ENCODE measurements at regions not wholly inside any gene's neighbourhood (a gene's known extent, or its start where the extent isn't known, plus 50 kb on each side); places are given as distances from the start of the nearest gene placed in this dataset.

GRCh38 chr1:106952776-106953175 lies 103.7 kb upstream of the PRMT6 start:
- peak; percentile 22 for DNase-seq

GRCh38 chr1:106954661-106955229 lies 101.7 kb upstream of the PRMT6 start:
- DNase-seq: no peak

DNA sequence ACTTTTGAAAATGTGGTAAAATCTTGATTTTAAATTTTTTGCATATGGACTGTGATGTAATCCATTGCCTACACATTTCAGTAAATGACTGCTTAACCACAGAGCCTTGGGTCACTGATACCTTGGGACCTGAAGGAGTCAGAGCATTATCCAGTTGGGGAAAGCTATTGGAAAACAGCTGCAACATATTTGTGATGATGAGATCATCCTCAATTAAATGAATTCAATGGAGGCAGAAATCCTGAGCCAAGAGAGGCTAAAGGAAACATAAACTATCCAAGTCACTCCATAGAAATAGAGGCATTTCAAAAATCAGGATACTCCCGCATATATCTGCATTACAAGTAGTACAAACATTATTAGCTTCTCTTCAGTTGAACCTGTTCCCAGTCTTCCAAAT lies 99.8 kb upstream of the PRMT6 start:
- DNase-seq: no peak

DNA sequence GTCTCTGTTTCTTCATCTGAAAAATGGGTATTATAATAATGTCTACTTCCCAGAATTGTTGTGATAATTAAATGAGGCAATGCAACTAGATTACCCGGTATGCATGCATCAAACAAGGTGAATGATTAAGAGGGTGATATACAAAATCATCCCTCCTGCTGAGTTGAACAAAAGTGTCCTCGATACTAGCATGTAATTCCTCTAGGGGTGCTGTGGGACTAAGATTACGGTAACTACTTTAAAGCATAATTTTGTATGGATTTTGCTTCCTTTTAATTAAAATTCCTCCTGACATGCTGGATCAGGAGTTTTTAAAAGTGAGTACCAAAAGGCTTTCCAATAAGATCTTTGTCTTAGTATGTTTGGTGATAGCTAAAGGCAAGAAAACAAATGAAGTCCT lies 98.7 kb upstream of the PRMT6 start:
- DNase-seq: no peak

GRCh38 chr1:106960412-106960811 lies 96.1 kb upstream of the PRMT6 start:
- DNase-seq: no peak

DNA sequence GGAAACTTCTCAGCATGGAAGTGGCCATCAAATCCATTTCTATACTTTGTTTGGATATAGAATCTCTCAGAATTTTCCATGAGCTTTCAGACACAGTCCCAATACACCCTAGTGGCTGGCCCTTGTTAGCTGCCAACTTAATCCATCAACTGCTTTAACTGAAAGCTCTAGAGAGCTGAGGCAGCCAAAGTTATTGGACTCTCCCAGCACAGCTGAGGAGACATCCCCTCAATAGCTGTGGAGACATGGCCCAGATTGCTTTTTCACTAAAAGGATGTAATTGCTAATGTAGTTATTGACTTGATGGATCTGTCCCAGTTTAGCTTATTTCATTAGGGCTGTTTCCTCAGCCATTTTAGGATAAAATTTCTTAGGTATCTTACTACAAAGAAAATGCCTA lies 94.8 kb upstream of the PRMT6 start:
- no peak for DNase-seq

DNA sequence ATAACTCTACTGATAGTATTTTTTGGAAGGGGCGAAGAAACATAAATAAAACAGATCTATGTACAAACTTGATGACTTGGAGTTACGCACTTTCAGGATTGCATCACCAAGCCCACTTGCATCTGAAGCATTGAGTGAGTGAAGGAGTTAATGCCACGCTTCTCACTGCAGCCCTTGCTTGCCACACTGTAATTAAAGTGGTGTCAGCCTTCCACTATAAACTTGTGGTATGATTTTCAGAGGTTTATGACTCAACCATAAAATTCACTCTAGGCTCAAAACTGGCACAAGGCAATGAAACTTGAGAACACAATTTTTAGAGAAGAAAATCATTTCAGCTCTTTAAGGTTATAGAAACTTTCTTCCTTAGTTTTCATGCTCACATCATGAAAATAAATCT lies 93.9 kb upstream of the PRMT6 start:
- DNase-seq: no peak

DNA sequence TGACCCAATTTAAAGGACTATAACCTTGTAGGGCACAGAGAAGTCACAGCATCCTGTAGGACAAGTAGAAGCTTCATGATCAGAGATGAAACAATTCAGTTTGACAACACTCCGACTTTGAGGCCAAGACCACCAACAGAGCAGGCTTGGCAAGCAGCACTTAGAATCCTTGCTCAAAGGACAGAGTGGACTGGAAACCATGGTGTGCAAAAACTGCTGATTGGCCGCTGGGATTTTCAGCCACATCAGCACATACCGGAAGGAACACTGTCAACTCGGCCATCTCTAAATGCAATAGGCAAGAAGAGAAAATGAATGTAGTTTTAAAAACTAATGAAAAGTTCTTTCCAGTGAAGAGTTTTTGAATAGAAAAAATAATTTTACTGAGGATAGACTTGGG lies 92.0 kb upstream of the PRMT6 start:
- DNase-seq: no peak

- no peak for DNase-seq
Observed at GRCh38 chr1:106968644-106969043, 87.8 kb upstream of the PRMT6 start.

- DNase-seq: no peak
Observed at GRCh38 chr1:106969731-106970130, 86.7 kb upstream of the PRMT6 start.

- no peak for DNase-seq
Observed at GRCh38 chr1:106972074-106972473, 84.4 kb upstream of the PRMT6 start.

DNA sequence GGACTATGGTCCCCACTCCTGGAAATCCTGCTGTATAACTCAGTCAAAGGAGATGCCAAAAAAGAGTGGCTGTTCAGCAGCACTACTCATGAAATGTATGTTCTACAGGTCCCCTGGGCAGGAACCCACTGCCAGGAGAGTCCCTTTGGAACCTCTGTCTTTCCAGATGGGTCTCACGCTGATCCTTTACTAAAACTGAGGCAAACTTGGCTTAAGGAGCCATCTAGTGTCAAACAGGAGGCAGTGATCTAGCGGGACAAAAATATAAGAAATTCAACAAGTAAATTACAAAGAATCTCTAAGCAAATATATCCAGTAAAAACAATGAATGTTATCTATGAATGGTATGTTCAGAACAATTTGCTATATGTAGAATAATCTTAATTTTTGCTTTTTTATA lies 80.5 kb upstream of the PRMT6 start:
- peak; percentile 13 for DNase-seq

DNA sequence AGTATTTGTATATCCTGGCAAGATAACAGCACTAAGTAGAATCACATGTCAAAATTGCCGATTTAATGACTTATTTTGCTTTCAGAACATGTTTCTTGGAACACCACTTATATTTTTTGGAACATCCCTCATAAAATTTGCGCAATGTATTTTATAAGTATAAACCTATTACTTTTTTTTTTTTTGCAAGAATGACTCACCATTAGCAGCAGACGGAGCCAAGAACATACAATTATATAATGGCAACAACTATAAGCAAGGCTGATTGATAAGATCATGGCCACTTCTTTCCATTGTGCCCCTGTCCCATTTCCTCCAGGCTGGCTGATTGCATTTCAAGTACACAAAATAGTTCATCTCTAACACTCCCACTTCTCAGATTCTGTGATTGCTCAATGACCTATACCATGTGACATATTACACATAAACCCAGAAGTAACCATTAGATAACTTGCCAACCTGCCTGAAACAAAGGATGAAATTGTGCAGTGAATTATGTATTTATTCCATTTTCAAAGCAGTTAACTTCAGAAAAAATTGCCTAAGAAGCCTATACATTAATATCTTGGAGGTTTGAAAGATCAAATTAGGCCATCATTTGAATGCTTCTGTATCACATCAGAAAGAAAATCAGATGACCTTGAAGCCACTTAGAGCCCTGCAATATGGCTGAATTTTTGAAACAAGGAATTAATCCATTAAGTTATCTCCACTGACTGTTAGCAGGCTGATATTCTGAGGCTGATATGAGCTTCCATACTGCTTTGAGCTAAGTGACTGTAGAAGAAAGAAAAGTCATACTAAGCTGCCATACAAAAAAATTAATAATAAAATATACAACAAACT lies 77.8 kb upstream of the PRMT6 start:
- peak; percentile 3 for DNase-seq

DNA sequence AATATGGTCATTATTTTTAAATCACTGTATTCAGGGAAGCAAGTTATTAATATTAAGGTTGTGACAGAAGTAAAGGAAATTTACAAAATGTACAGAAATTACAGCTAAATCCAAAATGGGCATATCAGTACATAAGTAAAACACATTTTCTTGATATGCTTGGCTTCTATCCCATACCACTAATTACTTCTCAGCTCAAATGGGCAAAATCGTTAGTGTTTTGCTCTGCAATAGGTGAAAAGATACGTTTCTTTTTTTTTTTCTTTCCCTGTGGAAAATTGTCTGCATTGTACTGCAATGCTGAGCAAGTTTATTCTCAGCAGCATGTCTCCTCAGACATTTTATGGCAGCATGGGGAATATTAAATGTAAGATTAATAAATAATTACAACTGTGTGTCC lies 77.1 kb upstream of the PRMT6 start:
- no peak for DNase-seq

GRCh38 chr1:106980121-106980520 lies 76.4 kb upstream of the PRMT6 start:
- DNase-seq: no peak

- DNase-seq: no peak
Observed at GRCh38 chr1:106984801-106985200, 71.7 kb upstream of the PRMT6 start.

DNA sequence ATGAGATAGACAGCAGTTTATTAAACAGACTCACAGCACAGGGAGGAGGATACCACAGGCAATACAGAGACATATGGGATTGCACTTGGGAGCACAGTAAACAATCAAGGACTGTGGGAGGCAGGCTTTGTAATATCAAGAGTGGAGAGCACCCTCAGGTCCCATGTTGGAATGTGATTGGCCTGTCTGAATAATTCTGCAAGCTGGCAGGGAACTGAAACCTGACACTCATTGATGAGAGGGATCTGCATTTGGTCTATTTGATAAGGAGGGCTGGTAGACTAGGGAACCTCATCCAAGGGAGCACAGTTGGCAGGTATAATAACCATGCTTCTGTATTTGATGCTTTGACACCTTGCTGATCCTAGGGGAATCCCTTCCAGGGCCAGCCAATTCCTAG lies 69.9 kb upstream of the PRMT6 start:
- DNase-seq: no peak

GRCh38 chr1:106995970-106996369 lies 60.5 kb upstream of the PRMT6 start:
- no peak for DNase-seq

GRCh38 chr1:106998431-106999002 lies 58.0 kb upstream of the PRMT6 start:
- DNase-seq: no peak

- DNase-seq: no peak
Observed at GRCh38 chr1:107000902-107001301, 55.6 kb upstream of the PRMT6 start.

GRCh38 chr1:107003972-107004371 lies 52.5 kb upstream of the PRMT6 start:
- DNase-seq: no peak

DNA sequence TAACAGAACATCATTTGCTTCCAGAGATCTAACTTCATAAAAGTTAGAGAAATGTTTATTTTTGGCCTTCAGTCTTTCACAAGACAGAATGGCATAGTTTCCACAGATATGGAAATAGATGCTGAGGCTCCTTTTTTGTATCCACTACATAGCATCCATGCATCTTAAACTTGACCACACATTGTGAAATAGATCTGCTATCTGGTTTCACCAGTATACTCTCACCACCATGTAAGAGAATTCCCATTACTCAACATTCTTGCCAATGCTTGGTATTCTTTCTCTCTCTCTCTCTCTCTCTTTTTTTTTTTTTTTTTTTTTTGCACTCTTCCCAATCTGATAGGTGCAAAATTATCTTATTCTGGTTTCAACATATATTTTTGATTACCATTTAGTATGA lies 52.1 kb upstream of the PRMT6 start:
- DNase-seq: no peak

Measured in EL (cell line).